GM18508 (cell line): ENCODE measurements at regions not wholly inside any gene's neighbourhood (a gene's known extent, or its start where the extent isn't known, plus 50 kb on each side); places are given as distances from the start of the nearest gene placed in this dataset.

Experiments
- ATAC-seq: cut with Tn5 transposase; IDR thresholded peaks from one replicate; pipeline ENCODE4 v1.9.1; 2021; ENCODE audit warnings: moderate number of reproducible peaks; ENCODE audit not compliant: insufficient read depth, unreplicated experiment

DNA sequence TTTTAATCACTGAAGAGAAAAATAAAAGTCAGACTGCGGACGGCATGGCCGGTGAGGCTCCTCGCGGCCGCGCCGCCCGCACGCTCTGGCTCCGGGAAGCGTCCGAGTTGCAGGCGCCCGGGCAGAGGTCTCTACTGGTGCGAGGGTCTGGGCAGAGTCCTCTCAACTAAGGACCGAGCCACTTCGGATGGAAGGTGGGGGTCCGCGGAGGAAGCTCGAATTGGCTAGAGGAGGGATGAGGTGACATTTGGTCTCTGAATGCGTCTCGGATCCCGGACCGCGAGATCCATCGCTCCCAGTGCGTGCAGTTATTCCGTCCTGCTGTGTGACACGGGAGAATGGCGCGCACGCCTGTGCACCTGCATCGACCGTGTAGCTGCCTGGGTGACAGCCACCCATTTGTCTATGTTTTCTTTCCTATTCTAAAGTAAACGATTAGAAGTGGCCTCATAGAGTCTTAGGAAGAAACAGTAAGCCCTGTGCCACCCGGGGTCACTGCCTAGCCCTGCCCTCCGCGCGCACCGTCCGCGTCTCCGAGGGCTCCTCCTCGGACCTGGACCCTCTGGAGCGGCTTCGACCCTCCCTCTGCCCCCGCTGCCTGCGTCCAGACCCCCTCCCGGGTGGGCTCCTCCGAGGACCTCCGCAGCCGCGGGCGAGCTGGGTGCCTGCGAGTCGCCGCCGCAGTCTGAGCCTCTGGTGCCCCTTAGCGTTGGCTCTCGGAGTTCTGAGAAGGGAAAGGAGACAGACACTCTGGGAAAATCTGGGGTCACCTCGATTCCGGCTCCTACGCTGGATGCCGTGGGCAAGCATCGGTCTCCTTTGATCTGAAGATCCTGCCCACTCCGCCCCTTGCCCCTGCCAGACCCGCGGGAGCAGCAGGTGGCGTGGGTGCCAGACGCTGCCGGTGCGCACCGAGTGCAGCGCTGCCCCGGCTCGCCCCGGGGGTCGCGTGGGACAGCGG, 347.4 kb downstream of the LIG4 start:
- ATAC-seq = no peak

DNA sequence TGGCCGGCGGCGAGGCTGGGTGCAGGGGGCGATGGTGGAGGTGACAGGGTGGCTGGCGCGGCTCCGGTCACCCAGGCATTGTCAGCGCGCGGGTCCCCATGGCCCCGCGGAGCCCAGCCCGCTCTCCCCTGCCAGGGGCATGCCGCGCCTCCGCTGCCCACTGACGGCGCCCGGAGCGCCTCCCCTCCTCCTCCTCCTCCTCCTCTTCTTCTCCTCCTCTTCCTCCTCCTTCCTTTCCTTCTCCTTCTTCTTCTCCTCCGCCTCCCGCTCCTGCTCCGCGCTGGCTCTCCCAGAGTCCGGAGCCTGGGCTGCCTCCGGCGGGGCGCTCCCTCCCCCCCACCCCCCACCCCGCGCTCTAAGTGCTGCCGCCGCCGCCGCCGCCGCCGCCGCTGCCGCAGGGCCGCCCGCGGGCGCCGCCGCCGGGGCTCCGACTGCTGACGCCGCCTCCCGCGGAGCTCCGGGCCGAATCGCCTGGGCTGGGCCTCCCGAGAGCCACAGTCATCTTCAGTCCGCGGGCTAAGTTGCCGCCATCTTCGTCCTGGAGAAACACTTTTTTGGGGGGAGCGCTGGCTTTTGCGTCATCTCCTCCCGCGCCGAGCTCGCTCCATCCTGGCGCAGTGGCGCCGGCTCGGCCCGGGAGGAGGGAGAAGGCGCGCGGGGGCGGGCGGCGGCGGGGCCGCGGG, 348.3 kb downstream of the LIG4 start:
- no peak for ATAC-seq

- ATAC-seq = no peak
These were observed 349.1 kb downstream of the LIG4 start for GRCh38 chr13:107866032-107866940.

- no peak for ATAC-seq
These were observed 349.7 kb downstream of the LIG4 start for GRCh38 chr13:107865643-107866031.

DNA sequence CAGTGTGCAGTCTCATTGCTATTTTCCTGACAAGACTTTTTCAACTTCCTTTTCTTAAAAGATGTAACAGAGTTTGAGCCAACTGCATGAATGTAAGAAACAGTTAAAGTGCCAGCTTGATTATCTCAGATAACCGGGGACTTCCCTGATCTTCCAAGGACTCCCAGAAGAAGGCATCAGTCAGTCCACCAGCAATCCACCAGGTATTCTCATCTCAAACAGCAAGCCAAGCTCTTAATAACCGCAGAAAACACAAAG, 350.1 kb downstream of the LIG4 start:
- ATAC-seq = no peak

DNA sequence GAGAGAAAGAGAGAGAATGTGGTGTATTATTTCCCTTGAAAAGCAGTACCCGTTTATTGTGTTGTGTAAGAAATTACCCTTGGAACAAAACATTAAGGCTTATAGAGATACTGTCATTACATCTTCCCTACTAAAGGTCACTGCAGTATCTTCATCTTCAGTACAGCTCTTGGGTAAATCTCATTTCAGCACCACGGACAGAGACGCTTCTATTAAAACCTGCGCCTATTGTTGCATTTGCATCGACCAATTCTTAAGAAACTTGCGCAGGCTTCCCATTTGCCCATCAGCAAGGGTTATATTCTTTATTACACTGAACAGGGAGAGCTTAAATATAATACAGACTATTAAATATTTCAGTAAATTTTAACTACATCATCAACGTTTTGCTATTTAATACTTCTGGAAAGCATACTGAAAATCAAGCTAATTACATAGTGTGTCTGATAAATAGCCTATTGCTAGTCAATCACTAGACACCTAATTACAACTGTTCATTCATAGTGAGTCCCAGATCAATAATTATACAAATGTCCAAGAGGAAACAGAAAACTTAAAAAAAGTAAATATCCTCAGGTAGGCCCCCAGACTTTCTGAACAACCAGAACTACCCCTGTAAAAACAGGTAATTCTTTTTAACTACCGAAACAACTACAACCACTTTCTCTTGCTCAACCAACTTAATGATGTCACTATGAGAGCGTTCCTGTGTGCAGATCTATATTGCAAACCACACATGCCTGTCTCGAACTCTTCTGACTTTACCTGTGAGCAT, 350.6 kb downstream of the LIG4 start:
- ATAC-seq = no peak

- ATAC-seq = no peak
These were observed 355.1 kb downstream of the LIG4 start for GRCh38 chr13:107860284-107860683.

- no peak for ATAC-seq
These were observed 360.5 kb downstream of the LIG4 start for GRCh38 chr13:107854880-107855279.

GRCh38 chr13:107852072-107852471, 363.3 kb downstream of the LIG4 start:
- ATAC-seq = no peak

- no peak for ATAC-seq
These were observed 363.7 kb downstream of the LIG4 start for GRCh38 chr13:107851670-107852069.

GRCh38 chr13:107847406-107847805, 367.9 kb downstream of the LIG4 start:
- ATAC-seq = no peak

DNA sequence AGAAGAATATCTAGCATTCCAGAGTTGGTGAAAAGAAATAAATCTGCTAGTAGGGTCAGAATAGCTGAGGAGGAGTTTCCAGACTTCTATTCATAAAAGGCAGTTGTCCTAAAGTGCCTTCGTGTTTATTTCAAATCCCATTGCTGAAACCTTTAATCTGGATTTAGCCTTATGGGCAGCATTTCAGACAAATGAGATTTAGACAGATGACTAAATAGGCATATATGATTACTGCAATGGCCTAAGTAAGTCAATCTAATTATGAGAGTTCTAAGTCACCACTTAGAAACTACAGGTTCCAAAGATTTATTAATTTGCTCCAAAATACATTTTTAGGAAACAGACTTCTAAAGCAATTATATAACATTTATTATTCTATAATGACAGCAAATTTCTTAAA, 368.7 kb downstream of the LIG4 start:
- ATAC-seq = no peak

DNA sequence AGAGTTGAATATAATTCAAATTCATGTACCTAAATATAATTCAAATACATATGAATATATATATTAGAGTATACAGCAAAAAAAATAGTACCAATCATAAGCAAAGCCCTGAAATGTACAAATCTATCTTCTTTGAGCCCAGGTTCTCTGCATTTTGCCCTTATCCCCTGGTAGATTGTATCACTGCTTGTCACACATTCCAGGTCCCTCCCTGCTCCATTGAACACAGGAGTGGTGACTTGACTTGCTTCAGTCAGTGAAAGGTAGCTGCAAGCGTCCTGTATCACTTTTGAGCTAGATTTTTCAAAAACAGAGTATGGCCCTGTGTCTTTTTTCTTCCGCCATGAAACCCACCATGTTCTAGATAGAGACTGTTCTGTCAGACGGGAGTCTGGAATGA, 369.4 kb downstream of the LIG4 start:
- no peak for ATAC-seq

DNA sequence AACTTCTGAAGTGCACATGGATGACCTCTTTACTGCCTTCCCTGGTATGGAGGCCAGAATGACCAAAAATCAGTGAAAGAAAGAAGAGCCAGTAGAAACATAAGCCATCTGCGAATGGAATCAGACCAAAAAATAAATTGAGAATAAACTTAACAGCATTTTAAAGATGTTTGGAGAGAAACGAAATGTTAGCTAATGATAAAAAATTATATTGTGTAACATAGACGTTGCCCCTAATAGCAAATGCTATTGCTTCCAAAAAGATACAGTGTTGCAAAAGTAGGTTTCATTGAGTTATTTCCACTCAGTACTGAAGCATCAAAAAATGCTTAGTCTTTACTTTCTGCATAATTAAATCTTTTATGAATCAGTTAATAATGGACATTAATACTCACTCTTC, 371.7 kb downstream of the LIG4 start:
- no peak for ATAC-seq

DNA sequence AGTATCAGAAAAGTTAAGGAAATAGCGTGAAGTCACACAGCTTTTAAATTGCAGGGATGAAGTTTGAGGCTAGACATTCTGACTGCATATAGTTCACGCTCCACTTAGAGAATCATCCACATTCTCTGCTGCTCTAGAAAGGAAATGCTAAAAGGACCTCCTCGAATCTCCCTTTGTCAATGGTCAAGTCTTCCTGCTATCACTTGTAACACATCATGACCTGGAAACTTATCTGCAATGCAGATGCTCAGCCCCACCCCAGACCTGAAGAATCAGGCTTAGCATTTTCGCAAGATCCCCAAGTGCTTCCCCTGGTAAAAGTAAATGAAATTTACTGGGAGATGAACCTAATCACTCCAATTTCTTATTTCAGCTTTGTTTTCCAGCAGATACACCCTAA, 372.1 kb downstream of the LIG4 start:
- ATAC-seq = no peak

DNA sequence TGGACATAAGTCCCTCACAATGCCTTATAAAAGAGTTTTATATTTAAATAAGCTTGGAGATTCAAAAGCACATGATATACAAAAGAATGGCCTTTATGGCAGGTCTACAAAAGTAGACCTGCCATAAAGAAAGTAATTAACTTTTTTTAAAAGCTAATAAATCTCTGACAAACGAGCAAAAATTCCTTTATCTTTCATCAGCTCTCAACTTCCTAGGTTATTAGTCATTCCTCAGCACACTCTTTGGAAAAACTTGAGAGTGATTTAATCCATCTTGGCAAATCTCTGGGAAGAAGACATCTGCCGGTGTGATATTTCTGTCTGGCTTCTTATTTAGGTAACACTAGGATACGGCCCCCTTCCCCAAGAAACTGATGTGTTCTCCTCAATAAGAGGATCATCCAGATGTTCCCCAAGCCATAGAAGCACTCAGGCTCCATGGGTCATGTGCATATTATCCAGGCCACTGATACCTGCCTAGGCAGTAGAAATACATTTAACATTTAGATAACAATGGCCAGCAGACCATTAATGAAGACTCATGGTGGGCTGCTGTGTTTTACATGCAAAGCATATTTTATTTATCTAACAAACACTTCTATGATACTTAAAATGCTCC, 372.7 kb downstream of the LIG4 start:
- no peak for ATAC-seq

GRCh38 chr13:107838588-107839161, 376.7 kb downstream of the LIG4 start:
- no peak for ATAC-seq

- ATAC-seq = no peak
These were observed 378.7 kb downstream of the LIG4 start for GRCh38 chr13:107836685-107837084.

DNA sequence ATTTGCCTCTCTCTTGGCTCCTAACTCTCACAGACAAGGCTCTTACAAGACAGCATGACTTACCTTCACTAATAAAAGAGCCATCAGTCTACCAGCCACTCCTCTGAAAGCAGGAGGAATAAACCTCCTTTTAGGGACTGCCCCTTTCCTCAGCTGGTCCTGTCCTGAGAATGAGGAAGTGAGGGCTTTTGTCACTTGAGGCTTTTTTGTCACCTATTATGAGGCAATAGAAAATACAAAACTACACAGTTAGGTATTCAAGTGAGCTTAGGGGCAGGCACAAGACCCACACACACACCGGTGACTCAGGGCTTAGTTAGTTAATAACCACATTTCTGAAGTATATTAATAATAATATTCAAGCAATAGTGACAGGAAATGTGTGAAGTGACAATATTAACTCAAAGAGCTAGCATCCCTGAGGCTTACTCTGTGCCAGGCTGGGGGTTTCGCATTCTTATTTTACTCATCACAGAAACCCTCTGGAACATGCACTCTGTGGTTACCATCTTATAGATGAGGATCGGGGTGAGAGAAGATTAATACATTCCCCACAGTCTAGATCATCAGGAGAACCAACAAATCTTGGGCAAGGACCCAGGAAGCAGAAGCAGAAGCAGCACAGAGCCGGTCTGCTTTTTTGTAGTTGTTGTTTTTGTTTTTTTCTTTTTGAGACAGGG, 379.9 kb downstream of the LIG4 start:
- ATAC-seq = peak; percentile 62
